Neural progenitor cell (in vitro differentiated cells): ENCODE measurements at regions not wholly inside any gene's neighbourhood (a gene's known extent, or its start where the extent isn't known, plus 50 kb on each side); places are given as distances from the start of the nearest gene placed in this dataset.

Experiments
- DNase-seq: peaks from one replicate; pipeline ENCODE4 v3.0.0-alpha.2; 2016; ENCODE audit warnings: low spot score
- H2AFZ ChIP-seq: fragments of 200-600 bp; sonication (generic); replicated peaks from 2 replicates; pipeline ENCODE4 v1.6.1; 2016; ENCODE audit warnings: antibody characterized with exemption
- H3F3A ChIP-seq: fragments of 200-600 bp; sonication (generic); 2 replicates; pipeline ENCODE4 v1.6.1; 2016; ENCODE audit warnings: antibody characterized with exemption, low read depth
- H3K27ac ChIP-seq: fragments of 200-600 bp; sonication (generic); 2 replicates; pipeline ENCODE4 v1.5.1; 2016; ENCODE audit warnings: mild to moderate bottlenecking
- H3K27me3 ChIP-seq: fragments of 200-600 bp; sonication (generic); 2 replicates; pipeline ENCODE4 v1.6.1; 2016; ENCODE audit warnings: mild to moderate bottlenecking, moderate library complexity
- H3K36me3 ChIP-seq: fragments of 200-600 bp; sonication (generic); 2 replicates; pipeline ENCODE4 v1.5.1; 2016
- H3K4me1 ChIP-seq: fragments of 200-600 bp; sonication (generic); 2 replicates; pipeline ENCODE4 v1.6.1; 2016; ENCODE audit warnings: mixed run types
- H3K4me2 ChIP-seq: fragments of 200-600 bp; sonication (generic); 2 replicates; pipeline ENCODE4 v1.6.1; 2016
- H3K4me3 ChIP-seq: fragments of 200-600 bp; sonication (generic); 2 replicates; pipeline ENCODE4 v1.5.1; 2016
- H3K79me2 ChIP-seq: fragments of 200-600 bp; sonication (generic); 2 replicates; pipeline ENCODE4 v1.6.1; 2016; ENCODE audit warnings: low read depth
- H3K9ac ChIP-seq: fragments of 200-600 bp; sonication (generic); 2 replicates; pipeline ENCODE4 v1.6.1; 2016
- H3K9me3 ChIP-seq: fragments of 200-600 bp; sonication (generic); 2 replicates; pipeline ENCODE4 v1.5.1; 2016; ENCODE audit warnings: low read depth
- H4K20me1 ChIP-seq: fragments of 200-600 bp; sonication (generic); 2 replicates; pipeline ENCODE4 v1.6.1; 2016; ENCODE audit warnings: low read depth
- H3K27ac Mint-ChIP-seq: 3 replicates; pipeline ENCODE4 v1.8.0; 2021; ENCODE audit warnings: mixed read lengths
- H3K27me3 Mint-ChIP-seq: 2 replicates; pipeline ENCODE4 v1.8.0; 2022; ENCODE audit warnings: low read depth, mild to moderate bottlenecking, inconsistent platforms, moderate library complexity, mixed read lengths; ENCODE audit not compliant: insufficient read depth
- H3K36me3 Mint-ChIP-seq: 3 replicates; pipeline ENCODE4 v1.8.0; 2021; ENCODE audit warnings: mixed read lengths
- H3K4me1 Mint-ChIP-seq: 3 replicates; pipeline ENCODE4 v1.8.0; 2021; ENCODE audit warnings: mixed read lengths
- H3K4me3 Mint-ChIP-seq: 3 replicates; pipeline ENCODE4 v1.8.0; 2021; ENCODE audit warnings: mild to moderate bottlenecking, moderate library complexity, mixed read lengths
- H3K9me3 Mint-ChIP-seq: 3 replicates; pipeline ENCODE4 v1.8.0; 2020; ENCODE audit warnings: mixed read lengths
- CTCF ChIP-seq: fragments of 200-600 bp; sonication (generic); IDR thresholded peaks from 2 replicates; pipeline ENCODE4 v1.5.1; 2017; ENCODE audit warnings: antibody characterized with exemption, mild to moderate bottlenecking
- EZH2 ChIP-seq: fragments of 200-600 bp; sonication (generic); IDR thresholded peaks from 2 replicates; pipeline ENCODE4 v1.6.1; 2017; ENCODE audit warnings: antibody characterized with exemption, mild to moderate bottlenecking, moderate library complexity
- EZH2phosphoT487 ChIP-seq: fragments of 200-600 bp; sonication (generic); IDR thresholded peaks from 2 replicates; pipeline ENCODE4 v1.6.1; 2017; ENCODE audit warnings: antibody characterized with exemption

DNA sequence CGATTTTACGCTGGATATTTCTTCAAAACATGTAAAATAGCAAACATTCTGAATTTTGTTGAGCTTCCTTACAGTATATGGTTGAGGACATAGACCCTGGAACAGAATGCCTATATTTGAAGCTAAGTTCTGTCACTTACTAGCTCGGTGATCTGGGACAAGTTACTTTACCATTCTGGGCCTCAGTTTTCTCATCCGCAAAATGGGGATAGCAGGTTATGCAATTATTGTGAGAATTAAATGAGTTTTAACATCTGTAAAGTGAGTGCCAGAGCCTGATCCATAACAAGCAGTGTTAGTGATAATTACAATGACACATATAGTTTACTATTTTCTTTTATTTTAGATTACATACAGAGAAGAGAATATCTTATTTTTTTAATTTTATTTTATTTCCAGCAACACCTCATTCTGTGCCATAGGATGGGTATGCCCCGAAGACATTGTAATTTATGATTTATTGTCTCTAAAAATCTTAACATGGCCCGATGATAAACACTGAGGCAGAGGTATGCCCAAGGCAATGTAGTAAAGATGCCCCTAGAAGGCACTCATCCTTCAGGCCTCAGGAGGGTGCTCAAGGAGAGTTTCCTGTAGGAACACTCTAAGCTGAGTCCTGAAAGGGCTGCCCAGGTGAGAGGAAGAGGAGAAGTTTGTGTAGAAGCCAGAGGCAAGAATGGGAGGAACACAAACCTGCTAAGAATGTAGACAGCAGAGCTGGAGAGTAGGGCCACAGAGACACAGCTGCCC is 250.9 kb downstream of the BCL11A start:
- DNase-seq: no peak
- no peaks in the 10 kb centered on the region for H3K79me2 ChIP-seq

GRCh38 chr2:60301726-60302125 is 251.7 kb downstream of the BCL11A start:
- Mint-ChIP-seq H3K4me1 (peaks cover 11% of the 10 kb centered on the region), H3K36me3 (no peaks in the 10 kb centered on the region), H3K27ac (no peak overlapping the region), H3K27me3 (no peaks in the 10 kb centered on the region), H3K9me3 (no peaks in the 10 kb centered on the region), H3K4me3 (no peak overlapping the region)
- H3K4me3 ChIP-seq: no peak overlapping the region
- no peak overlapping the region for H3K9ac ChIP-seq
- TF ChIP-seq EZH2phosphoT487: no peak
- TF ChIP-seq CTCF: no peak
- TF ChIP-seq EZH2: no peak
- H3K4me2 ChIP-seq: no peak overlapping the region
- no peaks in the 10 kb centered on the region for H4K20me1 ChIP-seq
- H3K9me3 ChIP-seq: no peaks in the 10 kb centered on the region
- DNase-seq: no peak
- H2AFZ ChIP-seq: no peak overlapping the region
- H3F3A ChIP-seq: no peaks in the 10 kb centered on the region
- H3K4me1 ChIP-seq: peaks cover 4% of the 10 kb centered on the region
- no peak overlapping the region for H3K27ac ChIP-seq
- H3K36me3 ChIP-seq: no peaks in the 10 kb centered on the region
- H3K27me3 ChIP-seq: no peaks in the 10 kb centered on the region
- H3K79me2 ChIP-seq: no peaks in the 10 kb centered on the region

More for the DNA sequence above, 250.9 kb downstream of the BCL11A start:
- H3K27ac Mint-ChIP-seq: no peak overlapping the region
- Histone ChIP-seq H3K9me3 (no peaks in the 10 kb centered on the region), H3K27me3 (no peaks in the 10 kb centered on the region), H3F3A (no peaks in the 10 kb centered on the region), H3K4me3 (no peak overlapping the region), H2AFZ (no peak overlapping the region), H3K36me3 (no peaks in the 10 kb centered on the region), H4K20me1 (no peaks in the 10 kb centered on the region), H3K27ac (no peak overlapping the region), H3K4me2 (no peak overlapping the region), H3K4me1 (peaks cover 4% of the 10 kb centered on the region), H3K9ac (no peak overlapping the region)
- TF ChIP-seq EZH2phosphoT487 (no peak), EZH2 (no peak), CTCF (no peak)
- no peaks in the 10 kb centered on the region for H3K27me3 Mint-ChIP-seq
- H3K4me1 Mint-ChIP-seq: peaks cover 11% of the 10 kb centered on the region
- H3K4me3 Mint-ChIP-seq: no peak overlapping the region
- no peaks in the 10 kb centered on the region for H3K9me3 Mint-ChIP-seq
- no peaks in the 10 kb centered on the region for H3K36me3 Mint-ChIP-seq

DNA sequence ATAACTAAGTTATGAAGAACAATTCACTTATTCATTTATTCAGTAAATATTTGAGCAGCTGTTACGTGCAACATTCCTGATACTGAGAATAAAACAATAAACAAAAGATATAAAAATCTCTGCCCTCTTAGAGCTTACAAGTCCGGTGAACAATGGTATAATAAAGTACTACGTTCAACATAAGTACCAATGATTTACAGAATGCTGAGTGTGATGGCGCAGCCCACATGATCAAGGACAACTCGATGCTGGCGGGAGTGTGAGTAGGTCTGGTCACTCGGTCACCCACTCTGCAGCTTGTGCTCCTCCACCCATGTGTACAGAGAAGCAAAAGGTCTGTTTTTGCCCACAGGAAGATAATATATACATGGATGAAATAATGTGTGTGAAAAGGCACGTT is 254.3 kb downstream of the BCL11A start:
- H2AFZ ChIP-seq: no peak overlapping the region
- peaks cover 3% of the 10 kb centered on the region for H3K9me3 Mint-ChIP-seq
- no peaks in the 10 kb centered on the region for H4K20me1 ChIP-seq
- no peaks in the 10 kb centered on the region for H3K9me3 ChIP-seq
- no peaks in the 10 kb centered on the region for H3K27me3 Mint-ChIP-seq
- no peak overlapping the region for H3K4me3 ChIP-seq
- no peaks in the 10 kb centered on the region for H3K36me3 Mint-ChIP-seq
- H3K79me2 ChIP-seq: no peaks in the 10 kb centered on the region
- H3K27ac Mint-ChIP-seq: no peak overlapping the region
- peaks cover 12% of the 10 kb centered on the region for H3K4me1 Mint-ChIP-seq
- H3K4me3 Mint-ChIP-seq: no peak overlapping the region
- no peak for DNase-seq
- no peak overlapping the region for H3K27ac ChIP-seq
- TF ChIP-seq EZH2 (no peak), CTCF (no peak), EZH2phosphoT487 (no peak)
- H3F3A ChIP-seq: peaks cover 10% of the 10 kb centered on the region
- H3K36me3 ChIP-seq: no peaks in the 10 kb centered on the region
- H3K4me2 ChIP-seq: no peak overlapping the region
- no peak overlapping the region for H3K9ac ChIP-seq
- no peaks in the 10 kb centered on the region for H3K27me3 ChIP-seq
- peaks cover 11% of the 10 kb centered on the region for H3K4me1 ChIP-seq
